ENCODE measurements at regions not wholly inside any gene's neighbourhood (a gene's known extent, or its start where the extent isn't known, plus 50 kb on each side); places are given as distances from the start of the nearest gene placed in this dataset.

DNA sequence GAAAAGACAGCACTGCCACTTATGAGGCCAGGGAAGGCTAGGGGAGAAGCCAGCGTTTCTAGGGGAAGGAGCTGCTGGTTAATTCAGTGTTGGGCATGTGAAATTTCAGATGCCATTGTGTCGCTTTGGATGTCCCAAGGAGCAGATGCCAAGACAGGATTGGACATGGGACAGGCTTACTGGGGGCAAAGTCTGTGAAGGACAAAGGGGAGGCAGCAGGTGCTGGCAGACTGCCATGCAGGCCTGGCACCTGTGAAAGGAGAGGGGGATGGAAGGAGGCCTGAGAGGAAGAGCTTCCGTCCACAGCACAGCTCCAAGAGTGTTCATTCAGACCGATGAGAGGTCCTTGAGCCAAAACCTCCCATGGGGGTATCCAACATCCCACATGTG is 255.5 kb upstream of the RPL38 start:
- FAIRE-seq (no peak), DNase-seq (ENCODE audit: insufficient read length, low spot score) (no peak)
- TF ChIP-seq PAX5 (IDR thresholded peaks at IDR 0.05; ENCODE audit: insufficient read depth, low read length, severe bottlenecking), result no peak
- TF ChIP-seq POLR2AphosphoS5 (IDR thresholded peaks at IDR 0.05; ENCODE audit: low read depth, low read length), result no peak
- TF ChIP-seq TAF1 (IDR thresholded peaks at IDR 0.05; ENCODE audit: low read depth, low read length), result no peak
- TF ChIP-seq POU2F2 (IDR thresholded peaks at IDR 0.05; ENCODE audit: low read depth, low read length), result no peak
- TF ChIP-seq SPI1 (IDR thresholded peaks at IDR 0.05; ENCODE audit: low read depth, low read length), result no peak
- no peak for TF ChIP-seq POLR2A (IDR thresholded peaks at IDR 0.05; ENCODE audit: low read depth, low read length)

DNA sequence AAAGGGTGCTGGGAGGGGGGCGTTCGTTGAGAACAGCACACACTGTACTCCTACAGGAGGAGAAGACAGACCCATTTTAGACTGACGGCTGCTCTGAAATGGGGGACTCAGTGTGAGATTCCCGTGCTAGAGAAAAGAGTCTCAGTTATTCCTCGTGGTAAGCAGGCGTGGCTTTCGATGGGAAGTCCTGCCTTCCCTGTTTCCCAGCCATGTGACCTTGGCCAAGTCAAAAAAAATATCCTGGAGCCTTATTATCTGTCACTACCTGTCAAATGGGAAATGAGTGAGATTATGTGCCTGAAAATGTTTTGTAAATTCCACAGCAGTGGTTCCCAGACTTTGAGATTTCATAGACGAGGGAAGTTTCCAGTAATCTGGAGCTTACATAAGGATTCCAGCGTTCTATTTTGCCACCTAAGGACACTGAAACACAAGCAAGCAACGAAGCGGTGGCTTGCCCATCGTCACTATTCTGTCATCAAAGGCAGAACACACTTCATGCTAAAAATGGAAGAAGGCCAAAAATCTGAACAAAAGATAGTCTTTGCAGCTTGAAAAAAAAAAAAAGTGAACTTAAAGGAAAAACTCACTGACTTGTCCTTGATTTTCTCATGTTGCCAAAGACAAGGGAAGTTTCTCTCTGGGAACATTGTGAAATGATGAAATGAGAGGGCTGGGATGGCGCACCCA is 253.4 kb upstream of the RPL38 start:
- no peak for DNase-seq (ENCODE audit: insufficient read length, low spot score)
- no peak for FAIRE-seq
- TF ChIP-seq TAF1 (IDR thresholded peaks at IDR 0.05; ENCODE audit: low read depth, low read length), result no peak
- TF ChIP-seq POLR2A (IDR thresholded peaks at IDR 0.05; ENCODE audit: low read depth, low read length), result no peak
- TF ChIP-seq PAX5 (IDR thresholded peaks at IDR 0.05; ENCODE audit: insufficient read depth, low read length, severe bottlenecking), result no peak
- no peak for TF ChIP-seq SPI1 (IDR thresholded peaks at IDR 0.05; ENCODE audit: low read depth, low read length)
- no peak for TF ChIP-seq POLR2AphosphoS5 (IDR thresholded peaks at IDR 0.05; ENCODE audit: low read depth, low read length)
- TF ChIP-seq POU2F2 (IDR thresholded peaks at IDR 0.05; ENCODE audit: low read depth, low read length), result no peak

DNA sequence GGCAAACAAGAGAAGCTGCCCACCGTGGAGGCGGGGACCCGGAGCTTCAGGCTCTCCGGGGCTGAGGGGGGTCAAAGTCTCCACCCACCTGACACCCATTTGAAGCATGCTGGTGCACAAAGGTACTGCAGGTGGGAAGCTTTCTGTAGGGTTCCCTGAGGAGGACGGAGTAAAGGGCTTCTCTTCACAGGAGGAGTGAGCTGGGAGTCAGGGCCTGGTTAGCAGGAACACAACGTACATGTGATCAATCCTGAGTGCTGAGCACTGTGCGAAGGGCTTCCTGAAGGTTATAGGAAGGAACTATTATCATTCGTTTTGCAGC is 252.9 kb upstream of the RPL38 start:
- no peak for FAIRE-seq
- no peak for DNase-seq (ENCODE audit: insufficient read length, low spot score)
- TF ChIP-seq POLR2A (IDR thresholded peaks at IDR 0.05; ENCODE audit: low read depth, low read length), result no peak
- TF ChIP-seq POLR2AphosphoS5 (IDR thresholded peaks at IDR 0.05; ENCODE audit: low read depth, low read length), result no peak
- TF ChIP-seq POU2F2 (IDR thresholded peaks at IDR 0.05; ENCODE audit: low read depth, low read length), result no peak
- TF ChIP-seq PAX5 (IDR thresholded peaks at IDR 0.05; ENCODE audit: insufficient read depth, low read length, severe bottlenecking), result no peak
- TF ChIP-seq SPI1 (IDR thresholded peaks at IDR 0.05; ENCODE audit: low read depth, low read length), result no peak
- TF ChIP-seq TAF1 (IDR thresholded peaks at IDR 0.05; ENCODE audit: low read depth, low read length), result no peak

DNA sequence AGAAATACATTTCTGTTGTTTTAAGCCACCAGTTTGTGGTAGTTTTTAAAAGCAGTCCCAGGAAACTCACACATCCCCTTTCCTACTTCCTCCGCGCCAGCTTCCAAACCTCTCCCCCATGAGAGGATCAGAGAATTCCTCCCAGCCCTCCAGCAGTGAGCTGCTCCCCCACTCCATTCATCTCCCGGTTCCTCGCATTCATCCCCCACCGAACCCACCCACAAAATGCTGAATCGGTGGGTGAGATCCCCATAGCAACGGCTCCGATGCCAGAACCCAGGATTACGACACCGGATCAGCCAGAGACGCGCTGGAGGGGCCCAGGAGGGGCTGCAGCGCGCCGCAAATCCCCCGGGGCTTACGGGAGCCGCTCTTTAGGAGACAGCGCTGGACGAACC is 251.4 kb upstream of the RPL38 start:
- TF ChIP-seq PAX5 (IDR thresholded peaks at IDR 0.05; ENCODE audit: insufficient read depth, low read length, severe bottlenecking), result no peak
- DNase-seq (ENCODE audit: insufficient read length, low spot score) (no peak), FAIRE-seq (no peak)

DNA sequence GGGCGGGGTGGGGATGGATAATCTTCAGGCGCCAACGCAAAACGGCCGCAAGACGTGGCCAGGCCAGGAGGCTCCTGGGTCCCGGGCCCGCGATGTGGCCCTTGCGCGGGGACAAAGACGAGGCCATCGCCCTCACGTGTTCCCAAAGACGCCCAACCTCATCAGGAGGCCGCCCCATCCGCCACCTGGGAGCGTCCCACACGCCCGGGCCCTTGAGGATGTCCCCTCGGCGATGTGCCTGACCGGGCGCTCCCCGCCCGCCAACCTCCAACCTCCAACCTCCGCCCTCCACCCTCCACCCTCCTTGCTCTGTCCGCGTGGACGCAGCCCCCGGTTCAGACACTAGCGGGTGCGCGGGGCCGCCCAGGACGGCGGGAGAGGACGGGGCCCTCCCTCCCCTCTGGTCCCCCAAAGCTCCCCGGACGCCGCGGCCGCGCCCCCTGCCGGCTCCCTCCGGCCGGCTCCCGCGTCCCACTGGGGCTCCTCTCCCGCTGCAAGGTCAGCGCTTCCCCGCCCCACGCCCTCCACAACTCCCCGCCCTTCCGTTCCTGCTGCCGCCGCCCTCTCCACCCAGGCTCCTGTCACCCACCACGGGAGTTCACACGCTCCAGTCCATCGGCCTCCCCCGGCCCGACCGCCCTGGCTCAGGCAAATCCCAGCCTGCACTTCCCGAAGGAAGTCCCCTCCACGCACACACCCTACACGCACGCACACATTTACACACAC is 250.8 kb upstream of the RPL38 start:
- peak; percentile 54 for FAIRE-seq
- DNase-seq (ENCODE audit: insufficient read length, low spot score), result peak; percentile 44
- TF ChIP-seq POLR2A (IDR thresholded peaks at IDR 0.05; ENCODE audit: low read depth, low read length), result no peak
- no peak for TF ChIP-seq POLR2AphosphoS5 (IDR thresholded peaks at IDR 0.05; ENCODE audit: low read depth, low read length)
- no peak for TF ChIP-seq TAF1 (IDR thresholded peaks at IDR 0.05; ENCODE audit: low read depth, low read length)
- no peak for TF ChIP-seq SPI1 (IDR thresholded peaks at IDR 0.05; ENCODE audit: low read depth, low read length)
- TF ChIP-seq POU2F2 (IDR thresholded peaks at IDR 0.05; ENCODE audit: low read depth, low read length), result no peak
- no peak for TF ChIP-seq PAX5 (IDR thresholded peaks at IDR 0.05; ENCODE audit: insufficient read depth, low read length, severe bottlenecking)

DNA sequence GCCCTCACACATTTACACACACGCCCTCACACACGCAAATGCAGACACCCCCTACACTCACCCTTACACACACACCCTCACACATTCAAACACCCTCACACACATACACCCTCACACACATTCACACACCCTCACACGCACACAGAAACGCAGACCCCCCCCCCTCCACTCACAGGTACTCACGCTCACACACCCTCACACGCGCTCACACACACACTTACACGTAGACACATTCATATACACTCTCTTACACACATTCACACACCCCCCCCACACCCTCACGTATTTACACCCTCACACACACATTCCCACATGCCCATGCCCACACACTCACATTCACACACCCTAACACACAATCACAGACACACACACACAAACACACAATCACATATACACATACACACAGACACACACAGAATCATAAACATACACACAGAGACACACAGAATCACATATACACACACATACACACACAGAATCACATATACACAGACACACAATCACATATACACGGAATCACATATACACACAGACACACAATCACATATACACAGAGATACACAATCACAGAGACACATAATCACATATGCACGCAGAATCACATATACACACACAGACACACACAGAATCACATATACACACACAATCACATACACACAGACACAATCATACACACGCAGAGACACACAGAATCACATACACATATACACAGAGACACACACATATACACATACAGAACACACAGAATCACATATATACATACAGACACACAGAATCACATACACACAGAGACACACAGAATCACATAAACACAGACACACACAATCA is 250.1 kb upstream of the RPL38 start:
- DNase-seq (ENCODE audit: insufficient read length, low spot score) (no peak), FAIRE-seq (peak; percentile 69)
- TF ChIP-seq POLR2A (IDR thresholded peaks at IDR 0.05; ENCODE audit: low read depth, low read length) (no peak), TAF1 (IDR thresholded peaks at IDR 0.05; ENCODE audit: low read depth, low read length) (no peak), POLR2AphosphoS5 (IDR thresholded peaks at IDR 0.05; ENCODE audit: low read depth, low read length) (no peak), PAX5 (IDR thresholded peaks at IDR 0.05; ENCODE audit: insufficient read depth, low read length, severe bottlenecking) (no peak), SPI1 (IDR thresholded peaks at IDR 0.05; ENCODE audit: low read depth, low read length) (no peak), POU2F2 (IDR thresholded peaks at IDR 0.05; ENCODE audit: low read depth, low read length) (no peak)

DNA sequence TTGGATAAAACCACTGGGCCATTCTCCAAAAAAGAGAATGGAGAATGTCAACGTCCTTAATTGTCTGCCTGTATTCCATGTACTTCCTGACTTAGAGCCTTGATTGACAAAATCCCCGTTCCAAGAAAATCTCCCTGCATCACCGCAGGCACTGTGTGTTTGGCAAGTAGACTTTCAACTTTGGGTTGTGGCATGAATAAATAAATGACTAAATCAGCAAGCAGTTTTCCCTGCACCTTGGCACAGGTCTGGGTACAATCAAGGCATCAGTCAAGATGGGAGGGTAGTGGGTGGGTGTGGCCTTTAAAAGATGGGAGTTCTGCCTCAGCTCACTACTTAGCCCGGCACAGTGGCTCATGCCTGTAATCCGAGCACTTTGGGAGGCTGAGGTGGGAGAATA is 248.5 kb upstream of the RPL38 start:
- TF ChIP-seq POLR2AphosphoS5 (IDR thresholded peaks at IDR 0.05; ENCODE audit: low read depth, low read length) (no peak), SPI1 (IDR thresholded peaks at IDR 0.05; ENCODE audit: low read depth, low read length) (no peak), POLR2A (IDR thresholded peaks at IDR 0.05; ENCODE audit: low read depth, low read length) (no peak), PAX5 (IDR thresholded peaks at IDR 0.05; ENCODE audit: insufficient read depth, low read length, severe bottlenecking) (no peak), TAF1 (IDR thresholded peaks at IDR 0.05; ENCODE audit: low read depth, low read length) (no peak), POU2F2 (IDR thresholded peaks at IDR 0.05; ENCODE audit: low read depth, low read length) (no peak)
- no peak for DNase-seq (ENCODE audit: insufficient read length, low spot score)
- no peak for FAIRE-seq

DNA sequence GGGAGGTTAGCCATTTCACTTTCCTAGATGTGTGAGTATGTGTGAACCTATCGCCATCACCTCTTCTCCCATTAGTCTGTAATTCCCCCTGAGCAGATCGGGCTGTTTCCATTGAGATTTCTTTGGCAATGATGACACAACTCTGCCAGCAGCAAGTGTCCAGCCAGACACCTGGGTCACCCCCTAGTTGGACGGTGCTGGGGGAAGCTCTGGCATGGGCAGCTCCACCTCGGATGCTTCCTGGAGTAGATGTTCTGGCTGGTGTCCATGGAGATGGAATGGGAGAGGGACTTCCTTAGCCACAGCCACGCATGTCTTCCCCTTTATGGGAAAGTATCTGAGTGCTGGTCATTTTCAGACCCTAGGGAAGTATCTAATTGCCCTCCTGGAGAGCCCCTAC is 247.9 kb upstream of the RPL38 start:
- no peak for DNase-seq (ENCODE audit: insufficient read length, low spot score)
- no peak for FAIRE-seq
- TF ChIP-seq SPI1 (IDR thresholded peaks at IDR 0.05; ENCODE audit: low read depth, low read length) (no peak), PAX5 (IDR thresholded peaks at IDR 0.05; ENCODE audit: insufficient read depth, low read length, severe bottlenecking) (no peak), POLR2A (IDR thresholded peaks at IDR 0.05; ENCODE audit: low read depth, low read length) (no peak), POLR2AphosphoS5 (IDR thresholded peaks at IDR 0.05; ENCODE audit: low read depth, low read length) (no peak), POU2F2 (IDR thresholded peaks at IDR 0.05; ENCODE audit: low read depth, low read length) (no peak), TAF1 (IDR thresholded peaks at IDR 0.05; ENCODE audit: low read depth, low read length) (no peak)

DNA sequence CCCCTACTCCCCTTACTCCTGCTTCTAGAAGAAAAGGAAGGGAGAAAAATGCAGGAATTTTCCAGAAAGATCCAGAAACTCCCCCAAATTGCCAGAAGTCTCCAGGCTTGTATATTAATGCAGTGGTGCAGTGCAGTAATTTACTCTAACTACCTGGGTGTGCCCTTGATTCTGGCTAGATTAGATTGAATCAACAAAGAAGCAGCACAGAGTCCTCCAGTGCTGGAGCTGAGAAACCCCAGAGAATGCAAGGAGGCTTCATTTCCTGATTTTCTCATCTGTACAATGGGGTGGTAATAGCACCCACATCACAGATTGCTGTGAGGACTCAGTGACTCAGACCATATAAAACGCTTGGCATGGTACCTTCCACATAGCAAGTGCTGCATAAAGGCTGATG is 247.3 kb upstream of the RPL38 start:
- DNase-seq (ENCODE audit: insufficient read length, low spot score) (no peak), FAIRE-seq (no peak)
- TF ChIP-seq TAF1 (IDR thresholded peaks at IDR 0.05; ENCODE audit: low read depth, low read length) (no peak), SPI1 (IDR thresholded peaks at IDR 0.05; ENCODE audit: low read depth, low read length) (no peak), PAX5 (IDR thresholded peaks at IDR 0.05; ENCODE audit: insufficient read depth, low read length, severe bottlenecking) (no peak), POLR2A (IDR thresholded peaks at IDR 0.05; ENCODE audit: low read depth, low read length) (no peak), POU2F2 (IDR thresholded peaks at IDR 0.05; ENCODE audit: low read depth, low read length) (no peak), POLR2AphosphoS5 (IDR thresholded peaks at IDR 0.05; ENCODE audit: low read depth, low read length) (no peak)

All from GM12891 (cell line).